ENCODE measurements at regions not wholly inside any gene's neighbourhood (a gene's known extent, or its start where the extent isn't known, plus 50 kb on each side); places are given as distances from the start of the nearest gene placed in this dataset.

GRCh38 chr15:47439146-47440111 is 277.9 kb upstream of the SEMA6D start (continued):
- no peak for TF ChIP-seq RFX5 (IDR thresholded peaks at IDR 0.05; ENCODE audit: low read depth, low read length)
- peak; percentile 44; the same call in 1 of the 2 replicates for TF ChIP-seq CEBPB (IDR thresholded peaks at IDR 0.05; ENCODE audit: low read depth, low read length)
- TF ChIP-seq MXI1 (IDR thresholded peaks at IDR 0.05; ENCODE audit: borderline replicate concordance, low read depth, low read length): no peak

- H3K4ac ChIP-seq (ENCODE audit: low read depth, low read length): peak overlapping the region; percentile 91; the same call in 1 of the 2 replicates
- dilution Hi-C loops (cut with HindIII; ENCODE audit: low sequenced_read_pairs, unreplicated experiment): no loop called here
- H4K5ac ChIP-seq (ENCODE audit: low read depth, low read length): peak overlapping the region; percentile 60; the same call in 1 of the 2 replicates
- H4K91ac ChIP-seq (ENCODE audit: insufficient read depth, low read depth, low read length): peak overlapping the region; percentile 81
- no peak overlapping the region for H2AK9ac ChIP-seq (replicated peaks; ENCODE audit: low read depth, low read length, poor library complexity)
- H3K18ac ChIP-seq (ENCODE audit: low read depth, low read length): peak overlapping the region; percentile 90
- POLR2A ChIA-PET (ENCODE audit: unreplicated experiment): no interaction called here
- DNase-seq (peak; percentile 56), ATAC-seq (ENCODE audit: low read depth) (peak; percentile 56)
- peak overlapping the region; percentile 13; the same call in 1 of the 2 replicates for H3K27ac ChIP-seq (ENCODE audit: insufficient read depth, low read length)
- H3K56ac ChIP-seq (ENCODE audit: extremely low read depth, insufficient read depth, low read length): no peak overlapping the region
- H2BK5ac ChIP-seq (ENCODE audit: low read depth, low read length, poor library complexity, severe bottlenecking): peak overlapping the region; percentile 48
- H3K9me1 ChIP-seq (ENCODE audit: insufficient read depth, low read length): peaks cover 3% of the 10 kb centered on the region
- H2AFZ ChIP-seq (replicated peaks; ENCODE audit: low read length, poor library complexity): no peak overlapping the region
- peak overlapping the region in 1 of 2 experiments; percentile 64; a peak in 1 of 4 replicates for H4K8ac ChIP-seq (ENCODE audit: low read depth in 2 of 2, low read length in 2 of 2)
- H3K9me3 ChIP-seq (ENCODE audit: control insufficient read depth, insufficient read depth, low read length): no peaks in the 10 kb centered on the region; the same call in 1 of the 2 replicates
- peak overlapping the region; percentile 16; the same call in 1 of the 2 replicates for H3K14ac ChIP-seq (replicated peaks; ENCODE audit: low read depth, low read length)
- no peaks in the 10 kb centered on the region for H4K20me1 ChIP-seq (ENCODE audit: insufficient read depth, low read length)
- no peak overlapping the region for H3K9ac ChIP-seq (ENCODE audit: low read depth, low read length)
- H3K36me3 ChIP-seq (ENCODE audit: control insufficient read depth, insufficient read depth, low read length): no peaks in the 10 kb centered on the region
- H2BK20ac ChIP-seq (ENCODE audit: low read depth, low read length): peak overlapping the region; percentile 90; the same call in 1 of the 2 replicates
- H2BK120ac ChIP-seq (ENCODE audit: low read depth, low read length): peak overlapping the region; percentile 87
- H3K23ac ChIP-seq (ENCODE audit: low read depth, low read length): peak overlapping the region; percentile 14; the same call in 1 of the 2 replicates
- intact Hi-C loops (cut with micrococcal nuclease): no loop called here
- H3K4me1 ChIP-seq (ENCODE audit: control insufficient read depth, insufficient read depth, low read length): peaks cover 15% of the 10 kb centered on the region
- H3K27me3 ChIP-seq (ENCODE audit: control insufficient read depth, insufficient read depth, low read length): no peaks in the 10 kb centered on the region
- in situ Hi-C loops (cut with MboI; ENCODE audit: low sequenced_read_pairs): no loop called here
- peak overlapping the region; percentile 76; the same call in 1 of the 3 replicates for H2BK15ac ChIP-seq (ENCODE audit: low read depth, low read length)
- no peak overlapping the region for H2AK5ac ChIP-seq (ENCODE audit: low read depth, low read length)
- no TSS peak for BruUV-seq (replicated peaks)
- no CpG with 5 or more reads among the region's 1 CpG for WGBS, 2 experiments (ENCODE audit: extremely low coverage in 2 of 2, insufficient read length in 1 of 2)
- H3K4me2 ChIP-seq (ENCODE audit: low read depth, low read length): no peak overlapping the region
- no peak overlapping the region for H3K4me3 ChIP-seq (ENCODE audit: insufficient read depth, low read depth, low read length)
- CTCF ChIA-PET: no interaction called here
- H3K79me1 ChIP-seq (ENCODE audit: low read depth in 1 of 2, low read length in 2 of 2): no peaks in the 10 kb centered on the region; a peak in 1 of 4 replicates
- TF ChIP-seq CEBPB (IDR thresholded peaks at IDR 0.05; ENCODE audit: low read depth, low read length) (no peak), MAZ (IDR thresholded peaks at IDR 0.05; ENCODE audit: borderline replicate concordance, low read depth, low read length) (no peak), CTCF (conservative IDR thresholded peaks at IDR 0.05; ENCODE audit: low read depth, low read length) (no peak), RCOR1 (IDR thresholded peaks at IDR 0.05; ENCODE audit: insufficient replicate concordance, low read length) (no peak), SMC3 (IDR thresholded peaks at IDR 0.05; ENCODE audit: low read depth, low read length) (no peak), MXI1 (IDR thresholded peaks at IDR 0.05; ENCODE audit: borderline replicate concordance, low read depth, low read length) (no peak), POLR2A (IDR thresholded peaks at IDR 0.05; ENCODE audit: low read depth, low read length) (no peak), RAD21 (IDR thresholded peaks at IDR 0.05; ENCODE audit: low read length) (no peak), USF2 (IDR thresholded peaks at IDR 0.05; ENCODE audit: low read depth, low read length) (no peak)
Observed at GRCh38 chr15:47442371-47442770, 274.9 kb upstream of the SEMA6D start.

Measured in IMR-90 (cell line).